NCI-H446 (cell line): ENCODE measurements at regions not wholly inside any gene's neighbourhood (a gene's known extent, or its start where the extent isn't known, plus 50 kb on each side); places are given as distances from the start of the nearest gene placed in this dataset.

Experiments used
- DNase-seq, 2 experiments: peaks; one replicate each; lab custom pipeline; 2025; lab: John Stamatoyannopoulos, UW

- DNase-seq = no peak
Observed at GRCh38 chr9:85155352-85155751, 485.8 kb downstream of the NTRK2 start.

- no peak for DNase-seq
Observed at GRCh38 chr9:85151741-85152140, 482.2 kb downstream of the NTRK2 start.

DNA sequence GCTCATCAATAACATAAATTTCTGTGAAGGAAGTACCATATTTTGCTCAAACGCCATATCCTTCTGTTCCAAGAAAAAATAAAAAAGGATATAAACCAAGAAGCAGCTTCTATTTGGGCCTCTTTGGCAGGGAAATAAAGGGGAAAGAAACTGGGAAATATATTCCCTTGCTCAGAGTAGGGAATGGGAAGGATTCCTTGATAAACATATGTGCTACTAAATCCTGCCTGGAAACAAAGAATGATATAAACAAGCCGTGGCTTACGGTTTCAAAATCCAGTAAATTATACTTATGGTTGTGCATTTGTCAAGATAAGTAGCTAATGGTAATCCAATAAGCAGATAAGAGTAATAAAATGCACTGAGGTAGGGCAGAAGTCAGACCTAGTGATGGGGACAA is 481.6 kb downstream of the NTRK2 start:
- no peak for DNase-seq

- DNase-seq = no peak
Observed at GRCh38 chr9:85147046-85147640, 477.6 kb downstream of the NTRK2 start.

GRCh38 chr9:85142968-85143367 is 473.4 kb downstream of the NTRK2 start:
- no peak for DNase-seq

- DNase-seq = no peak
Observed at GRCh38 chr9:85142496-85142911, 473.0 kb downstream of the NTRK2 start.

GRCh38 chr9:85137696-85138095 is 468.2 kb downstream of the NTRK2 start:
- no peak for DNase-seq

DNA sequence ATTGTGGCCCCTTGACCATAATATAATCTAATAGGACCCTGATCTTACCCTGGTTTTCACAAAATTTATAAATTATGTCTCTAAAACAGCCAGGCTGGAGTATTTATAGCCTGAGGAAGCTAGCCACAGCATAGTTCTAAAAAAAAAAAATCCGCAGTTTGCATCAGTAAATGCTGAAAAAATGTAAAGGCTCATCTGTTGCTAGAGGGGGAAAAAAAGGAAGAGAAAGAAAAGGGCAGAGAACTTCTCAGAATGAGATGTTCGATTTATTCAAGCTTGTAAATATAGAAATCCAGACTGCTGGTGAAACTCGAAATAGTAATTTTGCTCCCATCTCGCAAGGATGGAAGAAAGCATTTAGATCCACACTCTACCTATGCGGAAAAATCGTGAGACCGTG is 467.5 kb downstream of the NTRK2 start:
- no peak for DNase-seq

DNA sequence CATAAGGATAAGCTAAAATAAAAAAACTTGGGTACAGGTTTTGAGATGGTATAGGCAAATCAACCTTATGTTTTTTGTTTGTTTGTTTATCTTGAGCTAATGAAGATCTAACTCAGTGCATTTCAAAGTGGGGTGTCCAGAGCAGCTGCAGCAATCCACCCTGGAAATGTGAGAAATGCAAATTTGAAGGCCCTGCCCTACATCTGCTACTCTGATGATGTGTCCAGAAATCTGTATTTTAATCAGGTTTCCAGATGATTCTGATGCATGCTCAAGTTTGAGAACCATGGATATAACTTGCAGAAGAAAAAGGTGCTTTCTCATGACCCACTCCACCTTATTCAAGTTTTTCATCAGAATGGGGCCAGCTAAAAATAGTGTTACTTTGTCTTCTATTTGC is 467.0 kb downstream of the NTRK2 start:
- DNase-seq = no peak

DNA sequence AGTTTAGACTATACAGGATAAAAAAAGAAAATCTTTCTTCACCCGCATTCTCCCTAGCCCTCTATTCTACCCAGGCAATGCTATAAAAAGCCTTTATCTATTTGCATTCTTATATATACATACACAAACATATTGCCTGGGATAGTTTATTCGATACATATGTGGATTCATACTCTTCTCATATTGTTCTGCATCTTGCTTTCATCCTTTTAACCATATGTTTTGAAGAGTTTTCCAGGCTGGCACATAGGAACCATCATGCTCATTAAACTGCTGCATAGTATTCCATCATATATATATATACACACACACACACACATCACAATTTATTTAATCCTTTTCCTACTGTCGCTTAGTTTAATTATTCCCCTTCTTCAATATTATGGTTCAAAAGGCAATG is 461.2 kb downstream of the NTRK2 start:
- DNase-seq = no peak

DNA sequence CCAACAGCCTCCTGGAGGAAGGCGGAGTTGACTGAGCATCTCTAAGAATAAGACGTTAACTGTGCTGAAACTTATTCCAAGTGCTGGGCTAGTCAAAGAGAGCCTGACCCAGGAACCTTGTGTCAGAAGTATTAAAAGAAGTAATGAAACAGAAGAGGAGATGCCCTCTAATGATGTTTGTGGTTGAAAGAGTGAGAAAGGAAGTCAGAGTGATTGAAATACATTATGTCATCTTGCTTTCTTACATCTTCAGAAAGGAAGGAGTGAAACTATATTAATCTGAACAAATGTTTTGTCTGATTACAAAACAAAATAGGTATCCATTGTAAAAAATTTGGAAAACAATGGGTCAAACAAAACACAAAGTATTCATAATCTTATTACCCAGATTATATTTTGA is 460.7 kb downstream of the NTRK2 start:
- DNase-seq = no peak

- DNase-seq = no peak
Observed at GRCh38 chr9:85129514-85129913, 460.0 kb downstream of the NTRK2 start.

DNA sequence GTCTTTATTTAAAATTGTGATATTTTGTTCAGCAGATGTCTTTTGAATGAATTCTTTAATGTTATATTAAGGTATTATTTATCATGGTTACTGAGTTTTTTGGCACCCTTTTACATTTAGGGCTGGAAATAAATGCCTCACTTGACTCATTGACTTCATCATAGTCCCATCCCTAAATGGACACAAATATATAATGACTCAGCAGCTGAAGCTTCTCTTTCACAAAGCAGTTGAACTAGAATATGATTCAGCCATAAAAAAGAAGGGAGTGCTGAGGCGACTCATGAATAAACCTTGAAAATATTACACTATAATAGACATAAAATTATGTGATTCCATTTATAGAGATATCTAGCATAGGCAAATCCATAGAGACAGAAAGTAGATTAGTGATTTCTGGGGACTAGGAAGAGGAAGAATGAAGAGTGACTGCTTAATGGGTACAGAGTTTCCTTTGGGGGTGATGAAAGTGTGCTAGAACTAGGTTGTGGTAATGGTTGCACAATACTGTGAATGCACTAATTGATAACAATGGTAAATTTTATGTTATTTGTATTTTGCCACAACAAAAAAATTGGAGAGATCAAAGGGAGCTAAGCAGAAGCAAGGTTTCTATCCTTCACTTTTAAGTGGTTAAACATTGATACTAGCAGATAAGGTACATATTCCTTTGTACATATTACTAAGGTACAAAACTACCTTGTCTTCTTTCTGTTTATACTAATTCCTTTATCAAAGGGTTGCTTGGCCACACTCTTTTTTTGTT is 449.6 kb downstream of the NTRK2 start:
- DNase-seq = no peak

DNA sequence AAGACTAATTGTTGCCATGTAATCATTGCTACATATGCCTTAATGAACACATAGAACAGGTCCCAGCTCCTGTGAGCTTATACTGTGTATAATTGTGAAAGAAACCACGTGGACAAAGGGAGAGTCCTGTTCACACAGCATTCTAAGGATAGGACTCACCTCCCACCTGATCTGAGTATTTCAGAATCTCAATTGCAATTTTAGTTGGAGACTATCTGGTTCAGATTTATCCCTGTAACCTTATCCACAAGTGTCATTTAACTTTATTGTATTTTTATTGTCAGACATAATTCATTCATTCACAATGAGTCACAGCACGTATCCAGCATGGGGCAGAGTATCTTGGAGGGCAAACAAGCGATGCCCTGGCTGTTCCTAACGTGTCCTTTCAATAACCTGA is 448.3 kb downstream of the NTRK2 start:
- no peak for DNase-seq

GRCh38 chr9:85115473-85115872 is 445.9 kb downstream of the NTRK2 start:
- no peak for DNase-seq

DNA sequence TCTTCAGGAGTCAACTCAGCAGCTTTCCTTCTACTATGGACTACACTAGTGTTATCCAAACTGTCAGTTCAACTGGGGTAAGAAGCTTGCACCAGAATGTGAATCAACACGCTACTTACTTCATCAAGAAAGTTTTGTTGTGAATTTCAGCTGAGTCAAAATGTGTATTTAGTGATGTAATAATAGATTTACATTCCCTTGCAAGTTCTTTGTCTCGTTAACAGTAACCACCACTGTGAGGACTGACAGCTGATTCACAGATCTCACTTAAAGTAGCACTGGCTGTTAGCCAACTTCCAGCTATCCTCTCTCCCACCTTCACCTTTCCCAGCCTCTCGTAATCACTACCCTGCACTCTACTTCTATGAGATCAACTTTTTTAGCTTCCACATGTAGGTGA is 445.3 kb downstream of the NTRK2 start:
- no peak for DNase-seq

DNA sequence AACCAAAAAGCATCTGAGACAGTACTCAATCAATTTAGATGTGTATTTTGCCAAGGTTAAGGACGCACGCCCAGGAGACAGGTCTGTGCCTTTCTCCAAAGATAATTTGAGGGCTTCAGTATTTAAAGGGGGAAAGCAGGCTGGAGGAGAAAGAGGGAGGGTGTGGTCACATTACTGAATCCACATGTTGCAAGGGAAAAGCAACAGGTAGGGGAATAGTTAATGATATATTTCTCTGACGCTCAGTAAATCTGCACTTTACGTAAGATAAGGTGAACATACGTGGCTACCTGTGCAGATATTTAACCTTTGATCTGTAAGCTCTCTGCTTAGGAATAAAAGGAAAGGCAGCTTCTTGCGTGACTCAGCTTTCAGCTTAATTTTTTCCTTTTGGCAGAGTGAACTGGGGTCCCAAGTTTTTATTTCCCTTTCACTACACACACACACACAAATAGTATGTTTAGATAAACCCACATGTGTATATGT is 443.4 kb downstream of the NTRK2 start:
- no peak for DNase-seq

DNA sequence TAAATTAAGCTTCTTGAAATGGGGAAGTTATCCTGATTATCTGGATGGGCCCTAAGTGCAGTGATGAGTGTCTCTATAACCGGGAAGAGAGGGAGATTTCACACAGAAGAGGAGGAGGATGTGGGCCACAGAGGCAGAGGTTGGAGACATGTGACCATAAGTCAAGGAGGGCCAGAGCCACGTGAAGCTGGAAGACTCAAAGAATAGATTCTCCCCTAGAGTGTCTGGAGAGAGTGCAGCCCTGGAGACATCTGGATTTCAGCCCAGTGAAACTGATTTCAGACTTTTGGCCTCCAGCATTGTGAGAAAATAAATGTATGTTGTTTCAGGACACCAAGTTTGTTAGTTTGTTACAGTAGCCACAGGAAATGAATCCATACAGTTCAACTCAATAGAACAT is 442.9 kb downstream of the NTRK2 start:
- no peak for DNase-seq

GRCh38 chr9:85108746-85109145 is 439.2 kb downstream of the NTRK2 start:
- DNase-seq = no peak

DNA sequence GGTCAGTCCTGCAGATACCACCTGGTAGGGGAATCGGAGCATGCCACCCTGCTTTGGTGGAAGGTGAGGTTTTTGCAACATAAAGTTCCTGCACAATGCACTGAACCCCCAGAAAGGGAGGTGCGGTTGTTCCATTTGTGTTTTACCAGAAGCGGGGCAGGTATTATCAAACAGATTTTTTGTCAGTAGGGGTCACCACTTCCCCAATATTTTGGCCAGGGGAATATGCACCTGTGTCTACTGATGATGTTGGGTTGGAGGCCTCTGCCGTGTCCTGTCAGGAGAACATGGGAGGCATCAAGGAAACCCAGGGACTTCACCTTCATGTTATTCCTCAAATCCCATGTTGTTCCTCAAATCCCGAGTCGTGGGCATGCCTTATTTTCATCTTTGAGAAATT is 438.7 kb downstream of the NTRK2 start:
- no peak for DNase-seq

GRCh38 chr9:85089188-85089969 is 419.9 kb downstream of the NTRK2 start:
- DNase-seq = no peak

GRCh38 chr9:85081963-85082362 is 412.4 kb downstream of the NTRK2 start:
- no peak for DNase-seq

- no peak for DNase-seq
Observed at GRCh38 chr9:85079349-85079748, 409.8 kb downstream of the NTRK2 start.
